ENCODE measurements at regions not wholly inside any gene's neighbourhood (a gene's known extent, or its start where the extent isn't known, plus 50 kb on each side); places are given as distances from the start of the nearest gene placed in this dataset.
"Not testable (repeated sequence)": the region's sequence is repeated elsewhere in the genome, so short reads cannot be mapped to it uniquely, and the experiment has no call there.

DNA sequence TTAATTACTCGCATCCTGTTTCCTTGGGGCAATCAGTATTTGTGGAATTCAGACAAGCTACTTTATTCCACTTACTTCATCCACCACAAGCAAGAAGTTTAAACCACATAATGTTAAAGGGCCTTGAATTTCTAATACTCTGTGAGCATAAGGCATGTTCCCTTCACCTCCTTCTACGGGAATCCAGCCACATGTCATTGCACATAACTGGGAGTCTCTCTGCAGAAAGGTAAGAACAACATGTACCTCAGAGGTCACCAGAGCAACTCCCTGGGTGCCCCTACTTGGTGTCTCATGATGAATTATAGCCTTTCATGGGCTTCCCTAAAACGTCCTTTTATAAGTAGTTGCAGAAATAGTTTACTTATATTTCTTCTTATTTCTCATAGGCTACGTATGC lies 553.2 kb downstream of the DTWD2 start:
- no peak overlapping the region for H3K27ac ChIP-seq
- TF ChIP-seq ZFX (IDR thresholded peaks at IDR 0.05; ENCODE audit: borderline replicate concordance), result no peak
- TF ChIP-seq, protein P1, sequence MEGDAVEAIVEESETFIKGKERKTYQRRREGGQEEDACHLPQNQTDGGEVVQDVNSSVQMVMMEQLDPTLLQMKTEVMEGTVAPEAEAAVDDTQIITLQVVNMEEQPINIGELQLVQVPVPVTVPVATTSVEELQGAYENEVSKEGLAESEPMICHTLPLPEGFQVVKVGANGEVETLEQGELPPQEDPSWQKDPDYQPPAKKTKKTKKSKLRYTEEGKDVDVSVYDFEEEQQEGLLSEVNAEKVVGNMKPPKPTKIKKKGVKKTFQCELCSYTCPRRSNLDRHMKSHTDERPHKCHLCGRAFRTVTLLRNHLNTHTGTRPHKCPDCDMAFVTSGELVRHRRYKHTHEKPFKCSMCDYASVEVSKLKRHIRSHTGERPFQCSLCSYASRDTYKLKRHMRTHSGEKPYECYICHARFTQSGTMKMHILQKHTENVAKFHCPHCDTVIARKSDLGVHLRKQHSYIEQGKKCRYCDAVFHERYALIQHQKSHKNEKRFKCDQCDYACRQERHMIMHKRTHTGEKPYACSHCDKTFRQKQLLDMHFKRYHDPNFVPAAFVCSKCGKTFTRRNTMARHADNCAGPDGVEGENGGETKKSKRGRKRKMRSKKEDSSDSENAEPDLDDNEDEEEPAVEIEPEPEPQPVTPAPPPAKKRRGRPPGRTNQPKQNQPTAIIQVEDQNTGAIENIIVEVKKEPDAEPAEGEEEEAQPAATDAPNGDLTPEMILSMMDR (IDR thresholded peaks at IDR 0.05), result no peak

DNA sequence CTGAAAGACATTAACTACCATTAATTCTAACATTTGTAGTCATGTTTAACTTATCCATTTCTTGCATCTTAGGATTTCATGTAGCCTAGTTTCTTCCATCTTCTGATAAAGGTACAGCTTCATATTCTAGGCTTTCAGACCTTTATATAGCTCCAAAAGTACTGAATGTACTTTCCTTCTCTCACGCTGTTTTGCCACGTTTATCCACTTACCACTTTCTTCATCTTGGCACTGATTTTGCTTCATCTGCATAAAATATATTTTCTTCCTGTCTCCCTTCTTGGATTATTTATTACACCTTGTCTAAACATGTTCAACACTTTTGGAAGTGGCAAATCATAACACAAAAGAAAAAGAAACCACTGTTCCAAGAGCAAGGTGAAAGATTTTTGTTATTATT lies 553.8 kb downstream of the DTWD2 start:
- TF ChIP-seq ZFX (IDR thresholded peaks at IDR 0.05; ENCODE audit: borderline replicate concordance), result no peak
- TF ChIP-seq, protein P1 (IDR thresholded peaks at IDR 0.05), result no peak
- H3K27ac ChIP-seq, result no peak overlapping the region

DNA sequence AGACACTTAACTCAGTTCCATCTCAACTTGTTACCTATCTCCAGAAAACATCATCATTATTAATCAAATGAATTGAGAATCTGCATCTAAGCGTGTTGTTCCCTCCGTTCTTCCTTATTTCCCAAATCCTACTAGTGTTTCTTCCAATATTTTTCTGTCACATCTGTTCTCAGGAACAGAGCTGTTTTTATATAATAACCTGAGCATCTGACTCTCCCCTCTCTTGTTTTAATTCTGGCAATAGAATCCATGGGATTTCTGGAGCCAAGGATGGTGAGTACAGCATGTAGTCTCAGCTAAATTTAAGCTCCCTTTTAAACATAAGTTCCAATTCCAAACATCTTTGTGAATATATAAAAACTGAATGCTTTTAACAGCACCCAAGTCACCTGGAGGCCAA lies 558.3 kb downstream of the DTWD2 start:
- H3K27ac ChIP-seq, result no peak overlapping the region
- TF ChIP-seq, protein P1 (IDR thresholded peaks at IDR 0.05), result no peak
- TF ChIP-seq ZFX (IDR thresholded peaks at IDR 0.05; ENCODE audit: borderline replicate concordance), result no peak

DNA sequence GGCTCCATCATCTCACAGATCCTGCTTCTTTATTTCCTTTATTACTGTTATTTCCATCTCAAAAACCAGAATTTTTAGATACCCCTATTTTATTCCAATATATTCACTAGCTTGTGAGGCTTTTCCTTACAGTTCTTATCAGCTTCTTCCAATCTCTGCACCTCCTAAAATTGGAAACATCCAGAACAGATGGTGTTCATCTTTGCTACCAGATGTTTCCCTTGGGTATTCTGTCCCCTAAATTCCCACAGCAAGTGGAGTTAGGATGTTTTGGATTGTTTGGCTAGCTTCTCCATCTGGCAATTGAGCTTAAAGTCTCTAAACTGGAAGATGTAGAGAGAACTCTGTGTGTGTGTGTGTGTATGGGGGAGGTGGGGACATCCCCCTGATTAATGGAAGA lies 580.4 kb downstream of the DTWD2 start:
- no peak overlapping the region for H3K27ac ChIP-seq
- TF ChIP-seq ZFX (IDR thresholded peaks at IDR 0.05; ENCODE audit: borderline replicate concordance), result no peak
- TF ChIP-seq, protein P1 (IDR thresholded peaks at IDR 0.05), result no peak

DNA sequence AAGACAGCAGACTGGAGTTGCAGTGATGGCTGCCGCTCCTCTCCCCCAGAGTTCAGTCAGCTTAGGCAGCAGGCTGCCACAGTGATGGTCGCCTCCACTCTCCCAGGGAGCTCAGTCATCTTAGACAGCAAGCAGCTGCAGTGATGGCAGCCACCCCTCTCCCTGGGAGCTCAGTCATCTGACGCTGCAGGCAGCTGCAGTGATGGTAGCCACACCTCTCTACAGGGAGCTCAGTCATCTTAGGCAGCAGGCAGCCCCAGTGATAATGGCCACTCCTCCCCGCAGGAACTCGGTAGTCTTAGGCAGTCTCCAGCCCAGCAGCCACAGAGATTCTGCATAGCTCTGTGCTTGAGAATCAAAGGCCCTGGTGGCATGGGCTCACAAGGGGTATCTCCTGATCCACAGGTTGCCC lies 582.7 kb downstream of the DTWD2 start:
- TF ChIP-seq ZFX (IDR thresholded peaks at IDR 0.05; ENCODE audit: borderline replicate concordance), result no peak
- TF ChIP-seq, protein P1 (IDR thresholded peaks at IDR 0.05), result no peak
- H3K27ac ChIP-seq, result no peak overlapping the region

DNA sequence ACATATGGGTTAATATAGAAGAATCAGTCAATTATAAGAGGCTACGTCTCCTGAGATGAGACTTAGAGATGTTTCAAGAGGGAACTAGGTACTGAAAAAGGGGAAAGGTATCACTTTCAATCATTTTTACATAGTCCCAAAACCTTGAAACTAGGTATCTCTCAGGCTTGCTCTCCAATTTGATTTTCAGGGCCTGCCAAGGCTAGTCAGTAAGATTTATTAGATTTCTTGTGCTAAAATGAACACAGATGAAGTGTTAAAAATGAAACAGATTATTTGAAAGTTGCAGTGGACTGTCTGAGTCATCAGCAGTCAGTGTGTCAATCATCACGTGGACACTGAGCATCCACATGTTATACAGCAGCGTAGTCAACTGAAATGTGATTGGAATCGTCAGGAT lies 591.1 kb downstream of the DTWD2 start:
- TF ChIP-seq, protein P1 (IDR thresholded peaks at IDR 0.05), result no peak
- TF ChIP-seq ZFX (IDR thresholded peaks at IDR 0.05; ENCODE audit: borderline replicate concordance), result no peak
- no peak overlapping the region for H3K27ac ChIP-seq

DNA sequence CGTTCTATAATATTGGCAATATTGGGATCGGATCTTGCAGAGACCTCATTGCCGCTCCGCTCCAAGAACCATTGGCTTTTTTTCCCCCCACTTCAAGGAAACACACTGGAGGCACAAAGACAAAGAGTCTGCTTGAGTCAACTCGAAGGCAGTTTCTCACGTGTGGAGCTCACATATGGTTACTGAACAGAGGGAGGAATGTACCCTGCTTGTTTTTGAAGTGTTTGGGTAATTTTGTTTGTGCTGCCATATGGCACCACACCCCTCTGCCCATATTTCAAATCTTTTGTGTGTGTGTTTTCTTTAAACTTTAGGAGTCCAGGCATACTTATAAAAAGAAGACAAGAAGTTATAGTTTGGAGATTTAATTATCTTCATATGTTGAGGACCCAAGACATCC lies 595.9 kb downstream of the DTWD2 start:
- no peak for TF ChIP-seq ZFX (IDR thresholded peaks at IDR 0.05; ENCODE audit: borderline replicate concordance)
- TF ChIP-seq, protein P1 (IDR thresholded peaks at IDR 0.05), result no peak
- no peak overlapping the region for H3K27ac ChIP-seq

DNA sequence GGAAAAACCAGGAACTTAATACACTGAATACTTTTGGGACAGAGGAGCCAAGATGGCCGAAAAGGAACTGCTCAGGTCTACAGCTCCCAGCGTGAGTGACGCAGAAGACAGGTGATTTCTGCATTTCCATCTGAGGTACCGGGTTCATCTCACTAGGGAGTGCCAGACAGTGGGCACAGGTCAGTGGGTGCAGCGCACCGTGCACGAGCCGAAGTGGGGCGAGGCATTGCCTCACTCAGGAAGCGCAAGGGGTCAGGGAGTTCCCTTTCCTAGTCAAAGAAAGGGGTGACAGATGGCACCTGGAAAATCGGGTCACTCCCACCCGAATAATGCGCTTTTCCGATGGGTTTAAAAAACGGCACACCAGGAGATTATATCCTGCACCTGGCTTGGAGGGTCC lies 605.4 kb downstream of the DTWD2 start:
- not testable (repeated sequence) for H3K27ac ChIP-seq

Data from 22Rv1 (cell line).